Upper lobe of left lung (tissue), 6 donors: ENCODE measurements at regions not wholly inside any gene's neighbourhood (a gene's known extent, or its start where the extent isn't known, plus 50 kb on each side); places are given as distances from the start of the nearest gene placed in this dataset.

ENCODE experiments used
- ATAC-seq, 2 donors: fragments of 200-7000 bp; cut with Tn5 transposase; one replicate each; pipeline ENCODE4 v1.9.1; 2022; ENCODE audit warnings: mild to moderate bottlenecking in 2 of 2, moderate library complexity in 2 of 2; ENCODE audit not compliant: low FRiP score in 2 of 2
- DNase-seq, 2 donors: peaks; one replicate each; pipeline ENCODE4 v3.0.0-alpha.2; 2019 to 2020
- H3K27ac ChIP-seq, 4 donors: fragments of 200-600 bp; sonication (generic); one replicate each; pipeline ENCODE4 v1.5.1; 2016 to 2019
- H3K27me3 ChIP-seq, 4 donors: fragments of 200-600 bp; sonication (generic); one replicate each; pipeline ENCODE4 v1.5.1; 2017 to 2019
- H3K36me3 ChIP-seq, 4 donors: fragments of 200-600 bp; sonication (generic); one replicate each; pipeline ENCODE4 v1.5.1; 2016 to 2019
- H3K4me1 ChIP-seq, 4 donors: fragments of 200-600 bp; sonication (generic); one replicate each; pipeline ENCODE4 v1.5.1; 2018 to 2019
- H3K4me3 ChIP-seq, 4 donors: fragments of 200-600 bp; sonication (generic); one replicate each; pipeline ENCODE4 v1.5.1; 2017 to 2019; ENCODE audit warnings: mild to moderate bottlenecking in 2 of 4, moderate library complexity in 1 of 4
- H3K9me3 ChIP-seq, 4 donors: fragments of 200-600 bp; sonication (generic); one replicate each; pipeline ENCODE4 v1.5.1; 2018 to 2019
- CTCF ChIP-seq, 6 experiments: fragments of 450-650 bp in 4 of 6; fragments of 200-600 bp in 2 of 6; sonication (generic) in 2 of 6; IDR thresholded peaks; one replicate each; pipeline ENCODE4 v1.5.1; 2016 to 2019; ENCODE audit warnings: antibody characterized with exemption in 6 of 6
- EP300 ChIP-seq, 4 donors: sonication (generic); formaldehyde crosslinking; IDR thresholded peaks; one replicate each; pipeline ENCODE4 v1.5.1; 2017; ENCODE audit warnings: antibody characterized with exemption in 4 of 4, control low read depth in 2 of 4
- POLR2A ChIP-seq, 4 donors: fragments of 450-650 bp; IDR thresholded peaks; one replicate each; pipeline ENCODE4 v1.5.1; 2016 to 2017; ENCODE audit warnings: antibody characterized with exemption in 4 of 4, mild to moderate bottlenecking in 2 of 4
- POLR2AphosphoS5 ChIP-seq, 2 donors: sonication (generic); formaldehyde crosslinking; IDR thresholded peaks; one replicate each; pipeline ENCODE4 v1.5.1; 2017; ENCODE audit warnings: antibody characterized with exemption in 2 of 2
- WGBS, 2 donors: methylation state at CpG; one replicate each; pipeline ENCODE4 v1.1.5; 2017 to 2018; 5-methylcytosine and 5-hydroxymethylcytosine counted together
- donor health status: DM: no; HTN: no; CAD: no; lungs with moderate emphysema.
- donor health status: DM: no; HTN: yes; CAD: no; lungs with severe emphysema.

GRCh38 chr18:47748093-47748796 is 182.2 kb downstream of the SMAD2 start:
- WGBS, 2 donors, result 74 to 77% methylated on average over 21 to 23 of the region's 23 CpGs
- Histone ChIP-seq H3K27ac (no peak overlapping the region), H3K4me1 (peaks cover 4 to 6% (median 5%) of the 10 kb centered on the region in 4 donors), H3K9me3 (no peaks in the 10 kb centered on the region), H3K36me3 (no peaks in the 10 kb centered on the region), H3K27me3 (peaks cover 0 to 7% (median 0%) of the 10 kb centered on the region in 4 donors), H3K4me3 (no peak overlapping the region)
- TF ChIP-seq POLR2A (IDR thresholded peaks at IDR 0.05), result no peak
- TF ChIP-seq CTCF (IDR thresholded peaks at IDR 0.05), result no peak
- TF ChIP-seq EP300 (IDR thresholded peaks at IDR 0.05), result no peak
- no peak for TF ChIP-seq POLR2AphosphoS5 (IDR thresholded peaks at IDR 0.05)
- ATAC-seq (no peak), DNase-seq (no peak)

- DNase-seq, result no peak
These were observed 183.1 kb downstream of the SMAD2 start for GRCh38 chr18:47747260-47747795.

GRCh38 chr18:47746615-47747014 is 183.8 kb downstream of the SMAD2 start:
- no peaks in the 10 kb centered on the region for H3K36me3 ChIP-seq
- DNase-seq (no peak), ATAC-seq (no peak)
- no peaks in the 10 kb centered on the region for H3K9me3 ChIP-seq
- peaks cover 4 to 6% (median 5%) of the 10 kb centered on the region in 4 donors for H3K4me1 ChIP-seq
- no peak overlapping the region for H3K27ac ChIP-seq
- H3K27me3 ChIP-seq, result peaks cover 0 to 7% (median 0%) of the 10 kb centered on the region in 4 donors
- TF ChIP-seq CTCF (IDR thresholded peaks at IDR 0.05) (no peak), POLR2A (IDR thresholded peaks at IDR 0.05) (no peak), EP300 (IDR thresholded peaks at IDR 0.05) (no peak), POLR2AphosphoS5 (IDR thresholded peaks at IDR 0.05) (no peak)
- WGBS, 2 donors, result 86 to 100% methylated on average over 1 to 4 of the region's 4 CpGs
- no peak overlapping the region for H3K4me3 ChIP-seq

More at GRCh38 chr18:47747260-47747795, 183.1 kb downstream of the SMAD2 start:
- peaks cover 0 to 7% (median 0%) of the 10 kb centered on the region in 4 donors for H3K27me3 ChIP-seq
- H3K4me1 ChIP-seq, result peaks cover 4 to 6% (median 5%) of the 10 kb centered on the region in 4 donors
- H3K9me3 ChIP-seq, result no peaks in the 10 kb centered on the region
- ATAC-seq, result no peak
- WGBS, 2 donors, result 94 to 96% methylated on average over 12 of the region's 12 CpGs
- H3K36me3 ChIP-seq, result no peaks in the 10 kb centered on the region
- no peak overlapping the region for H3K27ac ChIP-seq
- H3K4me3 ChIP-seq, result no peak overlapping the region
- TF ChIP-seq EP300 (IDR thresholded peaks at IDR 0.05) (no peak), CTCF (IDR thresholded peaks at IDR 0.05) (no peak), POLR2A (IDR thresholded peaks at IDR 0.05) (no peak), POLR2AphosphoS5 (IDR thresholded peaks at IDR 0.05) (no peak)

GRCh38 chr18:47745227-47745626 is 185.2 kb downstream of the SMAD2 start:
- TF ChIP-seq POLR2A (IDR thresholded peaks at IDR 0.05), result no peak
- no peak for TF ChIP-seq EP300 (IDR thresholded peaks at IDR 0.05)
- no peak for TF ChIP-seq CTCF (IDR thresholded peaks at IDR 0.05)
- no peak for TF ChIP-seq POLR2AphosphoS5 (IDR thresholded peaks at IDR 0.05)
- Histone ChIP-seq H3K27me3 (peaks cover 0 to 7% (median 0%) of the 10 kb centered on the region in 4 donors), H3K27ac (no peak overlapping the region), H3K9me3 (no peaks in the 10 kb centered on the region), H3K4me3 (no peak overlapping the region), H3K36me3 (no peaks in the 10 kb centered on the region), H3K4me1 (peaks cover 4 to 6% (median 5%) of the 10 kb centered on the region in 4 donors)
- DNase-seq, result no peak
- no peak for ATAC-seq
- 80 to 92% methylated on average over 4 of the region's 4 CpGs for WGBS, 2 donors
